Activated T-cell treated with anti-CD3 and anti-CD28 coated beads, Interleukin-2, amount 50 U/mL, for 48 hours (primary cell): ENCODE measurements at regions not wholly inside any gene's neighbourhood (a gene's known extent, or its start where the extent isn't known, plus 50 kb on each side); places are given as distances from the start of the nearest gene placed in this dataset.
"Not testable (repeated sequence)": the region's sequence is repeated elsewhere in the genome, so short reads cannot be mapped to it uniquely, and the experiment has no call there.

Experiments
- DNase-seq, 2 experiments: peaks; one replicate each; pipeline ENCODE4 v3.0.0-alpha.2; 2020

- DNase-seq: no peak
Measured at GRCh38 chr9:2243666-2244555, 228.8 kb downstream of the SMARCA2 start.

GRCh38 chr9:2247340-2247739, 232.2 kb downstream of the SMARCA2 start:
- no peak for DNase-seq

GRCh38 chr9:2248768-2249265, 233.7 kb downstream of the SMARCA2 start:
- no peak for DNase-seq

GRCh38 chr9:2253636-2254580, 238.8 kb downstream of the SMARCA2 start:
- DNase-seq: no peak

DNA sequence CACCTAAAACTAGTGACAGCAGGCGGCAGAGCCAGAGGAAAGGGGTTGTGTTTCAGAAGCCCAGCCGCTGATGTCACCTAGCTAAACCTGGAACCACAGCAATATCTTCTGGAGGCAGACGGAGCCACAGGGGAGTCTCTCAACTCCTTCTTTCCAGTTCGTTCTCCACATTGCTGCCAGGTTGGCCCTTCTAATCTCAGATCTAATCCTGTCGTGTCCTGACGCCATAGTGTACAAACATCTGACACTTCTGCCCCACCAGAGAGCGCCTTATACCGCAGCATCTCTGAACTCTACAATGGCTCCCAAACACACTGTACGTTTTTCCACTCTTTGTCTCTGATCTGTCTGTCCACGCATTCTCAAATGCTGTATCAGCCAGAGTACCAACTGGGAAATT, 240.0 kb downstream of the SMARCA2 start:
- no peak for DNase-seq

DNA sequence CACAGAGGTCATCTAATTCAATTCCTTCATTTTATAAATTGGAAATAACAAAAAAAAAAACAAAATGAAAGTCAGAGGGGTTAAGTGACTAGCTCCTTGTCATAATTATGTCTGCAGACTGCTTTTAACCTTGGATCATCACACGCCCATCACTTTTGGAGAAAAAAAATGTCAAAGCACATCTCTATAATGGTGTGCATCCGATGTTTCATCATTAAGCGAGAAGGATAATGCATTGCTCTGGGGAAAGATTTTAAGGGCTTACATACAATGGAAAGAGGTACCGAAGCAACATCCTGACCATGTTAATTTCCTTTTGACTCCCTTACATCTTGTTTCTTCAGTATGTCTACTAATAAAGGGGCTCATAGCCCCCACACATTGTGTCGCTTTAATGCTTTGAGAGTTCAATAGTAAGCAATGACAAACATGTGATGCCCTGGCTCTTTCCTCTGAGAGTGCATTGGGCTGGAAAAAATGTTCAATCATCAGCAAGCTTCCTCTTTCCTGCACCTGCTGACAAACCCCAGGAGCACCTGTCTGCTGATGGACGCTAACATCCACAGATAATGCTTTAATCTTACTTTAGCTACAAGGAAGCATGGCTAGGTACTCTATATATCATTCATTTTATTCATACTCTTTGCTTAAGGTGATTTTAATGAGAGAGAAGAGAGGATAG, 242.2 kb downstream of the SMARCA2 start:
- no peak for DNase-seq

- no peak for DNase-seq
Measured at GRCh38 chr9:2260417-2261306, 245.5 kb downstream of the SMARCA2 start.

- no peak for DNase-seq
Measured at GRCh38 chr9:2261421-2262103, 246.4 kb downstream of the SMARCA2 start.

DNA sequence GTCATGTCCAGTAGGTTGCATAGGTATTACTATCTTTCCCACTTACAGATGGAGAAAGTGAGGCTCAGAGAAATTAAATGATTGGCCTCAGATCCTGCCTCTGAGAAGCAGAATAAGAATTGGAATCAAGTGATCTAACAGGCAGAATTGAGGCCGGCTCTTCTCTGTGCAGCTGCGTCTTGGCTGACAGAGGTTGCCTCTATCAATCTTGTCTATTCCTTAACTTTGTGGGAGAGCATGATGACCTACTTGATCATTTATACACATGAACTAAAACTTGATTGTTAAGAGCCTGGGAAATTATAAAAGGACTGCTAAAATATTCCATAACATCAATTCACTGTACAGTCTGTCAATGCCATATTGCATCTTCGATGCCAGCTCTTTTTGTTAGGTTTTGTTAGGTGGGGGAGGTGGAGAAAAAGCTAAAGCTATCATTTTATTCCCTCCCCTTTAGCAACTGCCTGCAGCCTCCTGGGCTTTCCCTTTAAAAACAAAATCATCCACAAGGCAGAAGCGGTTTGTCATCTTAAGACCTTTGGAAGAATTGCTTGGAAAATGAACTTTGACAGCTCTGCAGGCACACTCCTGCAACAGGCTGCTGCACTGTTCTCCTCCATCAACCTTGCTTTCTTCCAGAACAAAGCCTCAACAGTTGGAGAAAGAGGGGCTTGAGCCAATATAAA, 247.4 kb downstream of the SMARCA2 start:
- DNase-seq: no peak

DNA sequence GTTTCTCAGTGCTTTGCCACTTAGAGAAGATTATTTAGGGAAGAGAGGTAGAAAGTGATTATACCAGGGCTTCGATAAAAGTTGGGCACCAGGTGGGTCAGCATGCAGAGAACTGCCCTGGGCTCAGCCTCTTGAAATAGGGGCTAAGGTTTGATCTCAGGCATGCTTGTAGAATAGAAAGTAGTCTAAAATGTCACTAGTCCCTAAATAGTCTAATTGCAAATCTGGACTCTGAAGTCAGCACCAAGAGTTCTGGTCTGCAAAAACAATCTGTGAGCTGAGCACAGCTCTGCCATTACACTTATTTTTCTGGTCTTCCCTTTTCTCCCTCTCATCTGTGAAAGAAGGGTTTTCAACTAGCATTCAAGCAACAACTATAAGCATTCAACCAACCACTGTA, 248.0 kb downstream of the SMARCA2 start:
- no peak for DNase-seq

- DNase-seq: no peak
Measured at GRCh38 chr9:2263665-2264064, 248.5 kb downstream of the SMARCA2 start.

- no peak for DNase-seq
Measured at GRCh38 chr9:2264081-2264480, 248.9 kb downstream of the SMARCA2 start.

GRCh38 chr9:2267181-2267745, 252.1 kb downstream of the SMARCA2 start:
- no peak for DNase-seq

DNA sequence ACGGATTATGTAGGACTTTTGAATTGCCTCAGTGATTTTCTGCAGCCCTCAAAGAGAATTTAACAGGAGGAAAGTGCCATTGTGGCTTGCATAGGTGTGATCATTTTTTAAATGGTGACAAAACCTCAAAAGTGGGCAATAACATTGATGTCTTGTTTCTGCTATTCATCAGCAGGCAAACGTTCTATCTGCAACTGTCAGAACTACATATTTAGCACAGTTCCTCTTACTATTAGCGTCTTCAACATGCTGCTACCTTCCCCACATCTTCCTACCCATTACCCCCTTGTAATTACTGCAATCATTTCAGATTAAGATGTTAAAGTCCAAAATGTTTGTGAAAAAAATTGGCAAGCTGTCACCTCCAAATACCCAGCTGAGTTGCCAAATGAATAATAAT, 254.6 kb downstream of the SMARCA2 start:
- no peak for DNase-seq

- DNase-seq: no peak
Measured at GRCh38 chr9:2270565-2270964, 255.4 kb downstream of the SMARCA2 start.

DNA sequence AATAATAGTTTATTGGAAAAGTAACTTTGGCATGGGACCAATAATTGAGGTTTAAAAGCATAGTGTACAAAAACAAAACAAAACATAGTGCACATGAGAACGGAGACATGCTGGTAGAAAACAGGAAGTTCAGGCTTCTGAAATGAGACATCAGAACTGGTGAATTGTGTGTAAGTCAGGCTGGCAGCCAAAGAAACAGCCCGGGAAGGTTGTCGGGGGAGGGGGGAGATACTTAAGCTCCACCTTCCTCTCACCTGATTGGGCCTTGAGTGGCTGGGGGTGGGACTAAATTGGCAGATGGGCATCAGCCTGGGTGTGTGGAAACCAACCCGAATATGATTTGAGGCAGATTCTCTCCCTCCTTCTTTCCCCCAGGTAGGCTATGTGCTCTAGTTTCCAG, 256.3 kb downstream of the SMARCA2 start:
- DNase-seq: peak in 1 of 2 experiments; percentile 17

- DNase-seq: no peak
Measured at GRCh38 chr9:2274762-2275161, 259.6 kb downstream of the SMARCA2 start.

- DNase-seq: no peak
Measured at GRCh38 chr9:2276296-2276695, 261.1 kb downstream of the SMARCA2 start.

GRCh38 chr9:2277133-2277532, 262.0 kb downstream of the SMARCA2 start:
- not testable (repeated sequence) for DNase-seq

DNA sequence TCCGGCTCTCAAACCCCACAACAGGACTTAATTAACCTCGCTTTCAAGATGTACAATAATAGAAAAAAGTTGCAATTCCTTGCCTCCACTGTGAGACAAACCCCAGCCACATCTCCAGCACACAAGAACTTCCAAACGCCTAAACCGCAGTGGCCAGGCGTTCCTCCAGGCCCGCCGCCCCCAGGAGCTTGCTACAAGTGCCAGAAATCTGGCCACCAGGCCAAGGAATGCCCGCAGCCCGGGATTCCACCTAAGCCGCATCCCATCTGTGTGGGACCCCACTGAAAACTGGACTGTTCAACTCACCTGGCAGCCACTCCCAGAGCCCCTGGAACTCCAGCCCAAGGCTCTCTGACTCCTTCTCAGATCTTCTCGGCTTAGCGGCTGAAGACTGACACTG, 262.5 kb downstream of the SMARCA2 start:
- not testable (repeated sequence) for DNase-seq
